IPS DF 6.9 (cell line): ENCODE measurements at regions not wholly inside any gene's neighbourhood (a gene's known extent, or its start where the extent isn't known, plus 50 kb on each side); places are given as distances from the start of the nearest gene placed in this dataset.

Experiments used
- DNase-seq: peaks from one replicate; pipeline ENCODE4 v3.0.0-alpha.2; 2013; ENCODE audit warnings: low read depth, low spot score
- H3K27ac ChIP-seq: one replicate; pipeline ENCODE4 v1.5.1; 2013; ENCODE audit warnings: low read length, control low read depth
- H3K27me3 ChIP-seq: 2 replicates; pipeline ENCODE4 v1.6.1; 2013; ENCODE audit warnings: mild to moderate bottlenecking, low read length; ENCODE audit not compliant: control insufficient read depth, insufficient read depth
- H3K36me3 ChIP-seq: 2 replicates; pipeline ENCODE4 v1.6.1; 2013; ENCODE audit warnings: low read length; ENCODE audit not compliant: control insufficient read depth, insufficient read depth
- H3K4me1 ChIP-seq: 2 replicates; pipeline ENCODE4 v1.6.1; 2013; ENCODE audit warnings: low read length; ENCODE audit not compliant: control insufficient read depth, insufficient read depth
- H3K4me3 ChIP-seq: 2 replicates; pipeline ENCODE4 v1.5.1; 2013; ENCODE audit warnings: mild to moderate bottlenecking, low read length
- H3K9me3 ChIP-seq: 2 replicates; pipeline ENCODE4 v1.6.1; 2013; ENCODE audit warnings: low read length, inconsistent platforms; ENCODE audit not compliant: control insufficient read depth, insufficient read depth
- WGBS: extraction: QIAGEN DNeasy Blood & Tissue Kit; methylation state at CpG from one replicate; pipeline ENCODE4 v1.1.7; 2013; ENCODE audit warnings: mixed read lengths, missing lambda C conversion rate; ENCODE audit not compliant: insufficient read length, insufficient coverage; 5-methylcytosine and 5-hydroxymethylcytosine counted together

DNA sequence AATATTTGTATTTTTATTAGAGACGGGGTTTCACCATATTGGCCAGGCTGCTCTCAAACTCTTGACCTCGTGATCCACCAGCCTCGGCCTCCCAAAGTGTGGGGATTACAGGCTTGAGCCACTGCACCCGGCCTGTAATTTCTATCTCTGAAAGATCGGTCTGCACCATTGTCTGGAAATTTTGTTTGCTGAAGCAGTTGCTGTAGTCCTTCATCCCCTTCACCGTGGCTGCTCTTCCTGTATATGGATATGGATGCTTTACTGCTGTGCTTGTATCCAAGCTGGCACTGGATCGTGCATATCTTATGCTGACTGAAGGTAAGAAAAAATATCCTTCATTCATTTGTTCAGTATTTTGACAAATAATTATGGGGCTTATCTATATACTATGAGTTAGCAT lies 338.4 kb upstream of the GNPDA2 start:
- no CpG with 5 or more reads among the region's 7 CpGs for WGBS

DNA sequence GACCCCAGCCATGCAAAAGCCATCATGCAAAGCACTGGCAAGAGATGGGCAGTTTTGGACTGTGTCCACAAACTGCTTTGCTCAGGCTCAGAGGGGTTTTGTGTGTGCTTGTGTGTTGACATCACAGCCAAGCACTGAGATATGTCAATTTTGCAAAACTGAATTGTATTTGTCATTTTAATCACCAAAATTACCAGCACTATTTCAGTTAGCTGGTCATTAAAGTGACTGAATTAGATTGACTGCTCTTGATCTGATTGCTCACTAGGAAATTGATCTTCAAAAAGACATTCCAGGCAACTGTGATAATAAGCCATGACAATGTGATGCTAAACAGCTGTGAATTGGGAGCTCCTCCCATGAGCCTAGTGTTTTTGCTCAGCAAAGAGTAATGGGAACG lies 337.3 kb upstream of the GNPDA2 start:
- DNase-seq = no peak
- H3K9me3 ChIP-seq = peaks cover 2% of the 10 kb centered on the region; the same call in 1 of the 2 replicates
- H3K27ac ChIP-seq = no peak overlapping the region
- WGBS = no CpG with 5 or more reads among the region's 1 CpG
- H3K36me3 ChIP-seq = no peaks in the 10 kb centered on the region
- no peaks in the 10 kb centered on the region for H3K27me3 ChIP-seq
- H3K4me3 ChIP-seq = no peak overlapping the region
- no peaks in the 10 kb centered on the region for H3K4me1 ChIP-seq

More for the DNA sequence above, 338.4 kb upstream of the GNPDA2 start:
- H3K9me3 ChIP-seq = peaks cover 2% of the 10 kb centered on the region; the same call in 1 of the 2 replicates
- no peaks in the 10 kb centered on the region for H3K4me1 ChIP-seq
- H3K4me3 ChIP-seq = no peak overlapping the region
- no peak for DNase-seq
- H3K27me3 ChIP-seq = no peaks in the 10 kb centered on the region
- no peak overlapping the region for H3K27ac ChIP-seq
- no peaks in the 10 kb centered on the region for H3K36me3 ChIP-seq

DNA sequence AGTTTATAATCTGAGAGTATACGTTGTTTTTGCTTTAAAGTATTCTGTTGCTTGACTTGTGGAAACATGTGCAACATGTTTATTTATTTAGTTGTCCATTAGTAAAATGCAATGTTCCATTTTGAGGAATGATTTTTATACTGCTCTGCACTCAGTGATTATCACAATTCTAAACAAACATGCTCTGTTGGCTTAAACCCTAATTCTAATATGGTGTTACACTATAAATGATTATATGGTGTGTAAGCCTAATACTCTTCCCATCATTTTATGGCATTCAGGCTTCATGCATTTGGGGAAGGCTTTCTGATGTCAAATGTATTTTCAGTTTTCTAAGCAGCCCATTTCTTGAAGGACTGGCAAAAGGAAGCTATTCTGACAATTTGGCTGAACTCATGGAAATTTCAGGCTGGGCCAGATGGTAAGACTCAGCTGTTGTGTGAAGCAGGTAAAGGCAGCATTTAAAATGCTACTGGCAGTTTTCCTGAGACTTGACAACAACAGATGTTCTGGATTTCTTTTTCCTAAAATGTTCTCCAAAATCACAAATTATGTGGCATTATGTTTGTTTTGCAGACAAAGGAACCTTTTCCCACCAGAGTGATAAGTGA lies 336.7 kb upstream of the GNPDA2 start:
- Histone ChIP-seq H3K27me3 (no peaks in the 10 kb centered on the region), H3K9me3 (peaks cover 2% of the 10 kb centered on the region), H3K36me3 (no peaks in the 10 kb centered on the region), H3K4me1 (no peaks in the 10 kb centered on the region), H3K27ac (no peak overlapping the region), H3K4me3 (no peak overlapping the region)
- no CpG with 5 or more reads among the region's 1 CpG for WGBS
- no peak for DNase-seq

DNA sequence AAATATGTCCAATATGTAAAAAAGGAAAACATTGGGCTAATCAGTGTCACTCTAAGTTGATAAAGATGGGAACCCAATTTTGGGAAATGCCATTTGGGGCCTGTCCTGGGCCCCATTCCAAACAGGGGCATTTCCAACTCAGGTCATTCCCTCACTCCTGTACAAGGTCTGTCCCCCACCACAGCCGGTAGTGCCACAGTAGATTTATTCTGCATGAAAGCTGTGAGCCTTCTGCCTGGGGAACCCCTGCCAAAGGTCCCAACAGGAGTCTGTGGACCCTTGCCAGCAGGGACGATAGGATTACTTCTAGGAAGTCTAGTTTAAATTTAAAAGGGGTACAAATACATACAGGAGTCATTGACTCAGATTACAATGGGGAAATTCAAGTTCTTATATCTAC lies 317.6 kb upstream of the GNPDA2 start:
- no CpG with 5 or more reads among the region's 2 CpGs for WGBS
- no peaks in the 10 kb centered on the region for H3K9me3 ChIP-seq
- no peak overlapping the region for H3K27ac ChIP-seq
- no peaks in the 10 kb centered on the region for H3K27me3 ChIP-seq
- no peak overlapping the region for H3K4me3 ChIP-seq
- no peaks in the 10 kb centered on the region for H3K4me1 ChIP-seq
- no peaks in the 10 kb centered on the region for H3K36me3 ChIP-seq
- no peak for DNase-seq

DNA sequence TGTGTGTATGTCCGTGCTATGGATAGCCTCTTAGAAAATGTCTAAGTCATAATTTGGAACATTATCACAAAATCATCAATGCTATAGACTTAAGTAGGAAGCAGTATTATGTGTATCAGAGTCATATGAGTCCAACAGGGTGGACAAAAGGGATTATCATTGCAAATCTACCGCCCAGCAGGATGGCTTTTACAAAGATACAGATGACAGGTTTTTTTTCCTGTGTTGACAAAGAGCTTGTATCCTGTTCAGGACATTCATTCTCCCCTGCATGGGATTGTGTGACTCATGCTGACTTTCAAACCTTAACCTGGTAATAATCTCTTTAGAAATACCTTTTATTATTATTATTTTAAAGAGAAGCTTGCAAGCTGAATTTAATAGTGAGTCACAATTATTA lies 310.3 kb upstream of the GNPDA2 start:
- Histone ChIP-seq H3K36me3 (no peaks in the 10 kb centered on the region), H3K27ac (no peak overlapping the region), H3K4me1 (no peaks in the 10 kb centered on the region), H3K4me3 (no peak overlapping the region), H3K9me3 (no peaks in the 10 kb centered on the region; the same call in 1 of the 2 replicates), H3K27me3 (no peaks in the 10 kb centered on the region)
- no peak for DNase-seq
- no CpG with 5 or more reads among the region's 2 CpGs for WGBS

DNA sequence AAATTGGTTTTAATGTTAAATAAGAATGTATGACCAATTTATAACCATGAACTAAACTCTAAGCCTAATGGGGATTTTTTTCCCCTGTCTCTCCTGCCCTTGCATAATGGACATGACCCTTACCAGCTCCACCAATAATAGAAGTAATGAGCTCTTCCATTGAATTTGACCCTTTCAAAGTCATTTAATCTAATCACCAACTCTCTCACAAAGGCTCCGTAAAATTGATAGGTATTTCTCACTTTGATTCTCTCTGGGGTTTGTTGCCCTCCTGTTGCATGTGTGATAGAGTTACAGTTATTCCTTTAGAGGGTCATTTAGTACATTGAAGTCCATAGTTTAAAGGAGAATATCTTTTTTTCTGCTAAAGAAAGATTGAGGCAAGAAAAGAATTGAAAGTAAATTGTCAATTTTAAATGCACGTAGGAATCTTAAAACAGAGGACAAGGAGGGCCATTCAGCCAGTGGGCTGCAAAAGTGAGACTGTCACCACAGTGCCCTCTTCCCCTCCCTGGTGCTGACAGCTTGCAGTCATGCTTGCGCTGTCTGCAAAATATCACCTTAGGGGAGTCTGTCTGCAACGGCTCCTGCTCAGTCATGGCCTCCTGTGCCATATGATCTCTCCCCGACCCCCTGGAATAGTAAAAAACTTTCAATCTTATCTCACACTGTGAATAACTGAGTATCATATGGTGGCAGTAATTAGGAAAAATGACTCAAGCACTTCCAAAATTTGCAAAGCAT lies 307.5 kb upstream of the GNPDA2 start:
- Histone ChIP-seq H3K27me3 (no peaks in the 10 kb centered on the region), H3K4me1 (no peaks in the 10 kb centered on the region), H3K36me3 (no peaks in the 10 kb centered on the region), H3K4me3 (no peak overlapping the region), H3K9me3 (peaks cover 1% of the 10 kb centered on the region), H3K27ac (no peak overlapping the region)
- WGBS = no CpG with 5 or more reads among the region's 5 CpGs
- DNase-seq = no peak

DNA sequence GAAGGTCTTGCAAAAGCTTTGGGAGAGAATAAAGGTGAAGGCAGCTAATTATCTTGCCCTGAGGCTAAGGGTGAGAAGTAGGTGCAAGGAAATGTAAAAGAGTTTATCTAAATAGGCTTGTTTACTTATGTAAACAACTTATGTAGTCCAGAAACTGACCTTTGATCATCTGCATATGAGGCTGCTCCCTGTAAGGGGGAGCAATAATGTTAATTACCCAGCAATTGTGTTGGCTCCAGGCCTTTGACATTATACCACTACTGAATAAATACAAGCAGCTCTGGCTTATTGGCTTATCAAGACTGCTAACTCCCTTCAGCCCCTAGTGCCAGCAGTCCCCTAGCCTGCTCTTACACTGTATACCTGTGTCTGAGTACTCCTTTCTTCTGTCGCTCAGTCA lies 303.7 kb upstream of the GNPDA2 start:
- Histone ChIP-seq H3K4me1 (no peaks in the 10 kb centered on the region), H3K27ac (no peak overlapping the region), H3K4me3 (no peak overlapping the region), H3K27me3 (no peaks in the 10 kb centered on the region), H3K9me3 (peaks cover 1% of the 10 kb centered on the region), H3K36me3 (no peaks in the 10 kb centered on the region)
- no CpG with 5 or more reads among the region's 1 CpG for WGBS
- DNase-seq = no peak

DNA sequence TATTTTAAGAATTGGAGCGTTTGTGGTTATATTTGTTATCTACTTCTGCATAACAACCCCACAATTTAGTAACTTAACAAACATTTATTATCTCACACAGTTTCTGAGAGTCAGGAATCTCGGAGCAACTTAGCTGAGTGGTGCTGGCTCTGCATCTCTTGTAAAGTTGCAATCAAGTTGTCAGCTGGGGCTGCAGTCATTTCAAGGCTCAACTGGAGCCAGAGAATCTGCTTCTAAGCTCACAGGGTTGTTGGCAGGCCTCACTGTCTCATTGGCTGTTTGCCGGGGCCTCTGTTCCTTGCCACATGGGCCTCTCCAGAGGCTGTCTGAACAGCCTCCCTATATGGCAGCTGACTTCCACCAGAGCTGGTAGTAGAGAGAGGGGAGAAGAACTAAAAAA lies 281.2 kb upstream of the GNPDA2 start:
- Histone ChIP-seq H3K9me3 (no peaks in the 10 kb centered on the region), H3K27me3 (no peaks in the 10 kb centered on the region), H3K36me3 (no peaks in the 10 kb centered on the region), H3K27ac (no peak overlapping the region), H3K4me1 (no peaks in the 10 kb centered on the region), H3K4me3 (no peak overlapping the region)
- WGBS = no CpG with 5 or more reads among the region's 3 CpGs
- DNase-seq = no peak

DNA sequence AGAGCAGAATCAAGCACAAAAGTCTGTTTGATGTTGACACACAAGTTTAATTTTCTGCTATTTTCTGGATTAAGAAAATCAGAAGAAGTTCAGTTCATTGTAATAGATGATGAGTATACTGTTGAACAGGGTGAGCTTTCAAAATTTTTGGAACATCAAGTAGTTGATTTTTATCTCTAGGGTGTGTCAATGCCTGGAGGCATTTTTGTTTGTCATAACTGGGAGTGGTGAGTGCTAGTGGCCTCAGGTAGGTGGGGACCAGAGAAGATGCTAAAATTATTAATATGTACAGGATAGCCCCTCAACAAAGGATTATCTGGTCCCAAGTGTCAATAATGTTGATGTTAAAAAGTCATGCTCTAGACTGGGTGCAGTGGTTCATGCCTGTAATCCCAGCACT lies 279.7 kb upstream of the GNPDA2 start:
- Histone ChIP-seq H3K9me3 (no peaks in the 10 kb centered on the region), H3K36me3 (no peaks in the 10 kb centered on the region), H3K4me1 (no peaks in the 10 kb centered on the region)

DNA sequence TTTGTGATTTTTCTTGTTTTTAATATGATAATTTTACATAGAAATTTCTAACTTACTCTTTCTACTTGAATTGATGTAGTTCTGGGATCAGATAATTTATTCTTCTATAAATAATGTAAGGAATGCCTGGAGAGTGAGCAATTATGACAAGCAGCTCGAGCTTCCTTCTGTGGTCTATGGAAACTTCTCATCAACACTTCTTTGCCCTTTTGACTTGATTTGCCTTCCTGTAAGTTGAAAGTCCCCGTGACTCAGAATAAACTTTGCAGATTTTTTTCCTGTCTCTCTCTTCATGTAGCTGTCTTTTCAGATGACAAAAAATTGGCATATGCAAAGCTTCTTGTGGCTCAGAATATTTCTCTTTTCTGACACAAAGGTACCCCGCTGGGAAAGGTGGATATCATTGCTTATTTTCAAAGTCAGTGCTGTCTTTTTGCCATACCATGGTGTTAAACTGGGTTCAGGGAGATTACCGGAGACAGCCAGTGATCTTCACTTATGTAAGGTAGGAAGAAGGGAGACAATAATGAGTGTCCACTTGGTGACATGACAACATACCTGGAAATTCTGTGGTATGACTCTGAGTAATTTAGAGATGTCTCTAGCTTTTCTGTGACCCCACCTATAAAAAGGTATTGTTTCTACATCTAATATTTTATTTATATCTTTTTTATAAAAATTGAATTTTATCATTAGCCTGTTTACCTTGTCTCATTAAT lies 278.6 kb upstream of the GNPDA2 start:
- no peak overlapping the region for H3K27ac ChIP-seq
- no peaks in the 10 kb centered on the region for H3K27me3 ChIP-seq
- H3K9me3 ChIP-seq = no peaks in the 10 kb centered on the region
- no peaks in the 10 kb centered on the region for H3K36me3 ChIP-seq
- no peak for DNase-seq
- no peak overlapping the region for H3K4me3 ChIP-seq
- no peaks in the 10 kb centered on the region for H3K4me1 ChIP-seq
- WGBS = no CpG with 5 or more reads among the region's 4 CpGs

More for the DNA sequence above, 279.7 kb upstream of the GNPDA2 start:
- no peak for DNase-seq
- Histone ChIP-seq H3K27me3 (no peaks in the 10 kb centered on the region), H3K27ac (no peak overlapping the region), H3K4me3 (no peak overlapping the region)
